ENCODE measurements at regions not wholly inside any gene's neighbourhood (a gene's known extent, or its start where the extent isn't known, plus 50 kb on each side); places are given as distances from the start of the nearest gene placed in this dataset.

DNA sequence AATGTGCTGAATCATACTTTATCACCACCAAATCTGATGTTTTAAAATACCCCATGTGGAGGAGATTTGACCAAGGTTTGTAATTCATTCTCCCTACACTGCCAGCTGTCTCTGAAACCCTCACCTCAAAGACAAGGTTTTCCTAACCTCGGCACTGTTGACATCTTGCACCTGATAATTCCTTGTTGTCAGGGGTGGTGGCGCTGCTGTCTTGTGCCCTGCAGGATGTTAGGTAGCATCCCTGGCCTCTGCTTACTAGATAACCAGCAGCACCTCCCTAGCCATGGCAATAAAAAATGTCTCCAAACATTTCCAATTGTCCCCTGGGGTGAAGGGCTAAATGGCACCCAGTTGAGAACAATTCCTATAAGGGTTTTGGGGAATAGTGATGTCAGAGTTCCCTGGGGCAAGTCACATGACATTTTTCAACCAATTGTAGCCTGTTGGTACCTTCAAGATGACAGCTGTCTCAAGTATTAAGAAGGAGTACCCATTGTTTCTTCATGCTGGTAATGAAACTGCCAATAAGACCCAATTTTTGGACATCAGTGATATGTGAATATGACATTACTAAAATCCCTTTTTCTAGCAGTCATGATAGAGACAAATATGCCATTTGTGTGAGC, 160.6 kb upstream of the PLCXD3 start:
- DNase-seq (ENCODE audit: low read depth): no peak

DNA sequence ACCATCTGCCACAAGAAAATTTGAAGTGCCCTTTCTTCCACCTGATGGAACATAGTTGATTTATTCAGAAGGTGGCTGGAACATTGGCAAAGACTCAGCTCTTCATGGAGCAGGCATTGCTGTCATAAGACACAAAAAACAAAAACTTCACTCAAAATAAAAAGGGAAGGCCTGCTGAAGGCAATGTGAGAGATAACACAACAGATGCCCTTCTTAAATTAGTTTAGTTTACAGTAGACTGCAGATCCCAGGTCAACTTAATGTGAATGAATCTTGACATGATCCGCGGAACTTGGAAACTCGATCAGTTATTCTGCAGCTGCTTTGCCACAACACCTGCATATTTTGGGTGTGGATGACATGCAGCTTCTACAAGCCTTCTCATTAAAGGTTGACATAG, 159.8 kb upstream of the PLCXD3 start:
- DNase-seq (ENCODE audit: low read depth): no peak

- no peak for DNase-seq (ENCODE audit: low read depth)
Observed at GRCh38 chr5:41661254-41661653, 150.9 kb upstream of the PLCXD3 start.

- no peak for DNase-seq (ENCODE audit: low read depth)
Observed at GRCh38 chr5:41656597-41656996, 146.2 kb upstream of the PLCXD3 start.

- DNase-seq (ENCODE audit: low read depth): no peak
Observed at GRCh38 chr5:41650131-41650530, 139.7 kb upstream of the PLCXD3 start.

DNA sequence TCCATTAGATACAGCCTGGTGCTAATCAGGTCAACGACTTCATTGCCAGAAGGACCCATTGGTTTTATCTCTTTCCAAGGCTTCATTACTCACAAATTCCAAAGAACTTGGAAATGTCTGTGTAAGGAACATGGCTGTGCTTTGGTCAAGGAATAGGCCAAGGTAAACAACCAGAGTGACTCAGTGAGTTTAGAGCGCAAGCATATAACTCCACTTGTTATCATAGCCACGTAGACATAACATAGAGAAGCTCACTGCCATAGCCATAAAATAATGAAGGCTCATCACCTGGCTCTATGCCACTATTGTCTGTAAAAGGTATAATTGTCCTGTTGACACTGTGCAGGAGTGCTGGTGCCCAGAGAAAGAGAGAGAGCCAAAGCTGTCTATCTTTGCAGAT, 139.3 kb upstream of the PLCXD3 start:
- DNase-seq (ENCODE audit: low read depth): no peak

DNA sequence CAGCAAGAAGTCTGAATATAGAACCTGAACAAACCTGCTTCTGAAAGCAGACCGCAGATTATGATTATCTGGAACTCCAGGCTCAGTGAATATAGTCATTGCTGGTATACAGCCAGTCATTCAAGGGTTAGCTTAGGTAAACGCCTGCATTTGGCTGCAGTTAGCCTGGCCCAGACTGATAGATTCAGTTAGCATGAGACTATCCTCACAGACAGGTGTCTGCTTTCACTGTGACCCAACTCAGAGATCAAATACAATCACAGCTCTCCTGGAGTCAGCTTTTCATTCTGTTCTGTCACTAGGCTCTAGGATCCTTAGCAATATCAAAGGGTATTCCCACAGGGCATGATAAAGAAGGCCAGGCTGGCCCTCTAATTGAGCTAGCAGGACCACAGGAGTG, 138.6 kb upstream of the PLCXD3 start:
- no peak for DNase-seq (ENCODE audit: low read depth)

- no peak for DNase-seq (ENCODE audit: low read depth)
Observed at GRCh38 chr5:41641621-41642020, 131.2 kb upstream of the PLCXD3 start.

DNA sequence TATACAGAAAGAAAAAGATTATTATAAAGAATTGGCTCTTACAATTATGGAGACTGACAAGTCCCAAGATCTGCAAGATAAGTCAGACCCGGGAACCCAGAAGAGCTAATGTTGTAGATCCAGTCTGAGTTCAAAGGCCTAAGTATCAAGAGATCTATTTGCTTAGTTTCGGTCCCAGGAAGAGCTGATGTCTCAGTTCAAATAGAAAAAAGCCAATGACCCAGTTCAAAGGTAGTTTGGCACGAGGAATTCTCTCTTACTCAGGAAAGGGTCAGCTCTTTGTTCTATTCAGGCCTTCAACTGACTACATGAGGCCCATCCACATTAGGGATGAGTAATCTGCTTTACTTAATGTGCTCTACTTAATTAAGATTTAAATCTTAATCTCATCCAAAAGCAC, 128.3 kb upstream of the PLCXD3 start:
- no peak for DNase-seq (ENCODE audit: low read depth)

GRCh38 chr5:41637869-41638268, 127.5 kb upstream of the PLCXD3 start:
- DNase-seq (ENCODE audit: low read depth): no peak

DNA sequence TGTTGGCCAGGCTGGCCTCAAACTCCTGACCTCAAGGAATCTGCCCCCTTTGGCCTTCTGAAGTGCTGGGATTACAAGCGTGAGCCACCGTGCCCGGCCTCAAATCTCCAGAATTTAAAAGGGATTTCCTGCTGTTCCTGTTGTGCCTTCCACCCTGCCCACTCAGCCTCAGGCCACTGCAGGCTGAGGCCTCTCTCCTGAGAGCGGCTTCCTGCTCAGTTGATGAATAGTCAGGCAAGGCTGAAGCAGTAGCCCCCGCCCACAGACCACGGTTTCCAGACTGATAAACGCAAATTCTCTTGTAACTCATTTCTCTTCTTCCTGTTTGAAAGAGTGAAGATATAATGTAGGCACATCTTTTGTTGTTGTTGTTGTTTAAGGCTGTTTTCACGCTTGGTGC, 127.0 kb upstream of the PLCXD3 start:
- peak; percentile 4 for DNase-seq (ENCODE audit: low read depth)

DNA sequence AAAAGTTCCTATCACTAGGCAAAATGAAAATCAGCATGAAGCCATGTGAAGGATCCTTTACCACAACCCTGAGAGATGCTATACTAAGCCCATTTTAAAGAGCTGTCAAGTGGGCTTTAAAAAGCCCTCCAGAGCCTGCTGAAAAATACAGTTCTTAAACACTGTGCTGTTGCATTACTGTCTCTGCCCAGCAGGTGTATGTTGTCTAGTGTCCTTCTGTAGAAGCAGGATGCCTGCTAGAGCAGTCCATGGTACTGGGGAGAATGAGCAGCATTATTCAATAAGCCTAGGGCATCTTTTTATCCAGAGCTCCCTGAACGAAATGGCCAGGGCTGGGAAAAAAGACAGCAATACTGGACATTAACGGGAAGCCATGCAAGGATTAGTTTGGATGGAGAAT, 126.2 kb upstream of the PLCXD3 start:
- DNase-seq (ENCODE audit: low read depth): peak; percentile 5

DNA sequence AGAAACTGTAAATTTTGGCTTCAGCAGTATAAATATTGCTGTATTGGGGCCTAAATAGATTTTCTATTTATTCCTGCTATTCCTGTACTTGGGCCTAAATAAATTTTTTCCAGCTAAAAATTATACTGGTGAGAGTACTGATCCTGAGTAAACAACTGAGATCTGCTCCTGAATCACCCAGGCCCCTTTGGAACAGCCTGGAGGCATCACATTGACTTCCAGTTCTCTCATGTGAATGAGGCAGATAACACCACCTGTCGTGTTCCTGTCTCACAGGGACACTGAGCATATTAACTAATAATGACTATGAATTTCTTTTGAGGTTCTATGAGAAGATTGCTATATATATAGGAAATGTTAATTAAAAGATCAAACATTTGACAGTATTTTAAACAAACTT, 119.5 kb upstream of the PLCXD3 start:
- DNase-seq (ENCODE audit: low read depth): no peak

DNA sequence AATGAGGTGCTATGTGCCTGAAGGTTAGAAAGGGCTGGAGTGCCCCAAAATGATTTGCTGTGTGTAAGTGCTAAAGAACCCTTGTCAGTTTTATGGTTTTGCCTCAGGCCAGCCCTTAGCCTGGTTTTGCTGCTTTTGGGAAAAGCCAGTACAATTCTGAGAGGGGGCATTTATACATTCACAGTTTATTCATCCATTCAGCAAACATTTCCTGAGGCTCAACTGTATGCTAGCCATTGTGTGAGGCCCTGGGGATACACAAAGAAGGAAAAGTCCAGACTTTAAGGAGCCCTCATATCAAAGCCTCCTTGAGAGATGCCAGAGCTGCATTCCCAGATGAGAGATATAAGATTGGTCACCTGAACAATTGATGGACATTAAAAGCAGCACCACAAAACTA, 115.2 kb upstream of the PLCXD3 start:
- DNase-seq (ENCODE audit: low read depth): no peak

- DNase-seq (ENCODE audit: low read depth): no peak
Observed at GRCh38 chr5:41621420-41621819, 111.0 kb upstream of the PLCXD3 start.

- DNase-seq (ENCODE audit: low read depth): no peak
Observed at GRCh38 chr5:41617843-41618515, 107.6 kb upstream of the PLCXD3 start.

DNA sequence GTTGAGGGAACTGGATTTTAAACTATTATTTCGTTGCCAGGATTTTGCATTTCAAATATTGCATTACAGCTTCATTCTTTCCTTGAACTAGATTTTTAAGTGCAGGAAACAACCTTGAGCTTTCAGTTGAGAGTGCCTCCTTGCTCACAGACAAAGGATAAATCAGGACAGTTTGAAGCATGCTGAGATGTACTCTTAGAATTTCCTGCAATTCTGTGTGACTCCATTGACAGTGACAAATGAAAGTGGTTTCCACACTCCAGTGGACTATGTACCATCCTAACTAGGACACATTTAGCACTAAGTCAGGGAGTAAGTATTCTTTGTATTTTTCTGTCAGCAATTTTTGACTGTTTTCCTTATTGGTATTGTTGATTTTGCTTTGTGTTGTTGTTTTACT, 100.0 kb upstream of the PLCXD3 start:
- no peak for DNase-seq (ENCODE audit: low read depth)

DNA sequence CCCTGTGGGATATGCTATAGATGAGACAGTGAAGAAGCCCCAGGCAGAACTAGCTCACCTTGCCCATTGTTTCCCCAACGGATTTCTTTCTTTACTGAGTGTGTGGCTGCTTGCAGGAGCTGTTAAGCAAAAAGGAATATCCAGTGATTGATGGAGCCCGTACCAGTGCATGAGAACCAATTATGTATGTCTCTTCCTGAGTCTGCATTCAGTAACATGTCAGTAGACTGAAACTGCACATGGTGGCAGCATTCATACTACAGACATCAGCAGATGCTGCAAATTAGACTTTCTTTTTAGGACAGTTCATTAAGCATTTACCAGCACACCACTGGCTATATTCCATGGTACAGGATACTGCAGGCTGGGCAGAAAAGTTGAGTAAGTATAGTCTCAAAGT, 90.3 kb upstream of the PLCXD3 start:
- no peak for DNase-seq (ENCODE audit: low read depth)

DNA sequence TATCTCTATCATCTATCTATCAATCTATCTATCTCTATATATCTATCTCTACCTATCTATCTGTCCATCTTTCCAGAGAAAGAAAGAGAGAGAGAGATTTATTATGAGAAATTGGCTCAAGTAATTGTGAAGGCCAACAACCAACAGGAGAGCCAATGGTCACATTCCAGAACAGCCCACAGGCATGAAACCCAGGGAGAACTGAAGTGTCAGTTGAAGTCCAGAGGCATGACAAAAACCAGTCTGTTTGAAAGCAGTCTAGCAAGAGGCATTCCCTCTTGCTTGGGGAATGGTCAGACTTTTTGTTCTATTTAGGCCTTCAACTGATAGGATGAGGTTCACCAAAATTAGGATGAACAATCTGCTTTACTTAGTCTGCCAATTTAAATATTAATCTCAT, 87.6 kb upstream of the PLCXD3 start:
- no peak for DNase-seq (ENCODE audit: low read depth)

DNA sequence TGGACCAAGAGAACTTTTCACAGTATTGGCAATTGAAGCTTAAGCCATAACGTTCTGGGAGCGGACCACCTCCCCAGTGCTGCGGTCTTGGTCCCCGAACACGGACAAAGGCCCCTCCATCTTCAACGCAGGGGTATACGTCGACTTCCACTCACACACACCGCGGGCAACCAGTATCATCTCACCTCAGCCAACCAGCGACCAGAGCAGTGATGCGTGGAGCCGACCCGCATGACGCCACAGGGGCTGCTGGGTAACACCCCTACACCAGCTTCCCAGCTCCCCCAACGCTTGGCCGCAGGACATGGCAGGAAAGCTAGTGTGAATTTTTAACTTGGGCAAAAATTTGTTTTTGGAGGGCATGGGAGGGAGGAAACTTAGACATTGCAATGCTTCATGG, 77.3 kb upstream of the PLCXD3 start:
- DNase-seq (ENCODE audit: low read depth): no peak

- DNase-seq (ENCODE audit: low read depth): no peak
Observed at GRCh38 chr5:41575110-41575779, 64.8 kb upstream of the PLCXD3 start.

- no peak for DNase-seq (ENCODE audit: low read depth)
Observed at GRCh38 chr5:41574391-41574790, 64.0 kb upstream of the PLCXD3 start.
